GM12878 (cell line): ENCODE measurements at regions not wholly inside any gene's neighbourhood (a gene's known extent, or its start where the extent isn't known, plus 50 kb on each side); places are given as distances from the start of the nearest gene placed in this dataset.

Source experiments
- ATAC-seq: fragments of 200-7000 bp; cut with Tn5 transposase; 3 replicates; pipeline ENCODE4 v1.9.1; 2020; ENCODE audit warnings: mild to moderate bottlenecking, moderate library complexity
- BruUV-seq: library from RNA; stranded (reverse); fragments of 400-500 nt; replicated peaks from 2 replicates; lab custom pipeline; 2021; lab: Mats Ljungman, UMichigan
- CTCF ChIA-PET: fragments of 300-600 bp; sonication (Branson Sonifier 250); formaldehyde crosslinking; extraction: SDS; loops from one replicate; lab custom pipeline; 2021; ENCODE audit warnings: inconsistent platforms; lab: Yijun Ruan, JAX
- POLR2A ChIA-PET: fragments of 350-600 bp; formaldehyde crosslinking; extraction: SDS; loops from one replicate; lab custom pipeline; 2021; ENCODE audit warnings: inconsistent platforms; lab: Charles Lee
- RAD21 ChIA-PET: fragments of 300-600 bp; sonication (Branson Sonifier 250); formaldehyde crosslinking; loops from one replicate; lab custom pipeline; 2023; ENCODE audit warnings: antibody characterized with exemption; ENCODE audit not compliant: unreplicated experiment; lab: Charles Lee
- SMC1A ChIA-PET: fragments of 300-600 bp; sonication (Branson Sonifier 250); formaldehyde crosslinking; loops from one replicate; lab custom pipeline; 2023; ENCODE audit not compliant: unreplicated experiment, uncharacterized antibody; lab: Charles Lee
- DNase-seq: peaks from one replicate; pipeline ENCODE4 v3.0.0-alpha.2; 2011; ENCODE audit warnings: low read depth, low spot score
- FAIRE-seq: peaks from 3 replicates; lab custom pipeline; 2011; peaks lifted over from hg19 to GRCh38; lab: Jason Lieb, UNC
- H2AFZ ChIP-seq: 2 replicates; pipeline ENCODE4 v1.6.0; 2011; ENCODE audit warnings: low read depth, low read length, control low read depth; ENCODE audit not compliant: control insufficient read depth
- H3K27ac ChIP-seq: 2 replicates; pipeline ENCODE4 v1.5.1; 2011; ENCODE audit warnings: control low read depth; ENCODE audit not compliant: control insufficient read depth, insufficient read depth
- H3K27me3 ChIP-seq, 2 experiments: replicated peaks in 1 of 2; 2 replicates each; pipeline versions ENCODE4 v1.6.0 to v1.6.1; 2011; ENCODE audit warnings: low read length in 1 of 2; ENCODE audit not compliant: control insufficient read depth in 2 of 2, insufficient read depth in 2 of 2
- H3K36me3 ChIP-seq, 2 experiments: 2 replicates each; pipeline ENCODE4 v1.5.1; 2011; ENCODE audit warnings: low read length in 1 of 2; ENCODE audit not compliant: control insufficient read depth in 2 of 2, insufficient read depth in 2 of 2
- H3K4me1 ChIP-seq: 2 replicates; pipeline ENCODE4 v1.6.1; 2011; ENCODE audit warnings: mild to moderate bottlenecking, low read length, moderate library complexity, mixed read lengths; ENCODE audit not compliant: control insufficient read depth, insufficient read depth
- H3K4me2 ChIP-seq: 2 replicates; pipeline ENCODE4 v1.6.0; 2011; ENCODE audit warnings: control low read depth; ENCODE audit not compliant: control insufficient read depth, insufficient read depth
- H3K4me3 ChIP-seq: fragments of 200-600 bp; sonication (generic); 2 replicates; pipeline ENCODE4 v1.5.1; 2016
- H3K79me2 ChIP-seq: 2 replicates; pipeline ENCODE4 v1.6.0; 2011; ENCODE audit warnings: low read length; ENCODE audit not compliant: control insufficient read depth, insufficient read depth
- H3K9ac ChIP-seq: 2 replicates; pipeline ENCODE4 v1.8.0; 2011; ENCODE audit warnings: low read length, control low read depth, mixed read lengths; ENCODE audit not compliant: control insufficient read depth, insufficient read depth
- H3K9me3 ChIP-seq: replicated peaks from 3 replicates; pipeline ENCODE4 v1.5.1; 2011; ENCODE audit warnings: mild to moderate bottlenecking, low read length; ENCODE audit not compliant: control insufficient read depth, insufficient read depth
- H4K20me1 ChIP-seq: 2 replicates; pipeline ENCODE4 v1.6.0; 2011; ENCODE audit not compliant: control insufficient read depth, insufficient read depth
- BMI1 ChIP-seq: fragments of 450-650 bp; IDR thresholded peaks from 2 replicates; pipeline ENCODE4 v1.6.1; 2016; ENCODE audit warnings: mild to moderate bottlenecking, moderate library complexity, borderline replicate concordance
- POLR2A ChIP-seq: IDR thresholded peaks from 2 replicates; pipeline ENCODE4 v1.6.1; 2011; ENCODE audit warnings: low read depth, mild to moderate bottlenecking, low read length
- SRF ChIP-seq, 2 experiments: IDR thresholded peaks; 2 replicates each; pipeline ENCODE4 v1.6.1; 2011; ENCODE audit warnings: low read depth in 2 of 2, low read length in 2 of 2, mild to moderate bottlenecking in 1 of 2, moderate library complexity in 1 of 2
- TARDBP ChIP-seq: IDR thresholded peaks from 2 replicates; pipeline ENCODE4 v1.6.1; 2016; ENCODE audit warnings: borderline replicate concordance
- WGBS: methylation state at CpG from one replicate; pipeline ENCODE4 v1.1.6; 2016; ENCODE audit warnings: low lambda C conversion rate; ENCODE audit not compliant: insufficient replicate concordance, insufficient coverage; ENCODE audit errors: missing lambda C conversion rate; 5-methylcytosine and 5-hydroxymethylcytosine counted together
- in situ Hi-C: fragments of 300-500 bp; cut with MboI; formaldehyde crosslinking; loops from 9 replicates; pipeline ENCODE4 v1.14.3; 2018; ENCODE audit warnings: mixed read lengths
- intact Hi-C: fragments of 100-400 bp; cut with micrococcal nuclease; formaldehyde crosslinking; loops from one replicate; pipeline ENCODE4 v1.14.2; 2022; ENCODE audit not compliant: unreplicated experiment
- TF ChIP-seq, protein P1 (sequence below): IDR thresholded peaks from 2 replicates; pipeline ENCODE4 v1.6.1; 2011; ENCODE audit warnings: low read depth, low read length, improper control_type of control experiment, borderline replicate concordance
- TF ChIP-seq, protein P2 (sequence below): IDR thresholded peaks from 2 replicates; pipeline ENCODE4 v1.6.1; 2012; ENCODE audit warnings: low read depth, low read length, improper control_type of control experiment

DNA sequence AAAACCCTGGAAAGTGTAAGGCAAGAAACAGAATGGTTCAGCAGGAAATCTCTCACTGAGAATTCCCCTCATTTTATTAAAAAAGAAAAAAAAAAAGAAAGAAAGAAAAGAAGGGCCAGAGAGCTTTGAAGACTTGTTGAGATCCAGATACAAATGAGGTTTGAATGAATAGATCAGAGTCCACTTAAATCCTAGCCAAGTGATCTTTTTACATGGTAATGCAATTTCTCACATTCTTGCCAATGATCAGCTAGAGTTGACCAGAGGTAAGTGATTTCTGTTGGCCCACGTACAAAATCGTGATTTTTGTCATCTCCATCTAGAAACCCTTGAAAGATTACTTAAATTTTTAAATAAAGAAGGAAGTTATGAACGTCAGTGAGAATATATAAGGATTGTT is 261.5 kb upstream of the PCSK5 start:
- POLR2A ChIA-PET: no interaction called here
- no peak for FAIRE-seq
- Histone ChIP-seq H3K9me3 (no peaks in the 10 kb centered on the region), H3K27ac (no peak overlapping the region), H3K4me3 (no peak overlapping the region), H4K20me1 (no peaks in the 10 kb centered on the region), H3K4me2 (no peak overlapping the region), H3K27me3 (no peaks in the 10 kb centered on the region), H3K9ac (no peak overlapping the region), H3K79me2 (no peaks in the 10 kb centered on the region), H3K36me3 (no peaks in the 10 kb centered on the region), H3K4me1 (no peaks in the 10 kb centered on the region), H2AFZ (no peak overlapping the region)
- in situ Hi-C loops (no loop called here), intact Hi-C loops (no loop called here)
- DNase-seq: no peak
- SMC1A ChIA-PET: no interaction called here
- no peak for ATAC-seq
- BruUV-seq: no TSS peak
- CTCF ChIA-PET: no interaction called here
- TF ChIP-seq POLR2A: no peak
- TF ChIP-seq, protein P1, sequence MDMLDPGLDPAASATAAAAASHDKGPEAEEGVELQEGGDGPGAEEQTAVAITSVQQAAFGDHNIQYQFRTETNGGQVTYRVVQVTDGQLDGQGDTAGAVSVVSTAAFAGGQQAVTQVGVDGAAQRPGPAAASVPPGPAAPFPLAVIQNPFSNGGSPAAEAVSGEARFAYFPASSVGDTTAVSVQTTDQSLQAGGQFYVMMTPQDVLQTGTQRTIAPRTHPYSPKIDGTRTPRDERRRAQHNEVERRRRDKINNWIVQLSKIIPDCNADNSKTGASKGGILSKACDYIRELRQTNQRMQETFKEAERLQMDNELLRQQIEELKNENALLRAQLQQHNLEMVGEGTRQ: no peak
- no peak for TF ChIP-seq TARDBP
- no peak for TF ChIP-seq BMI1
- TF ChIP-seq SRF (IDR thresholded peaks at IDR 0.05; ENCODE audit: low read depth in 2 of 2, low read length in 2 of 2): no peak
- TF ChIP-seq, protein P2, sequence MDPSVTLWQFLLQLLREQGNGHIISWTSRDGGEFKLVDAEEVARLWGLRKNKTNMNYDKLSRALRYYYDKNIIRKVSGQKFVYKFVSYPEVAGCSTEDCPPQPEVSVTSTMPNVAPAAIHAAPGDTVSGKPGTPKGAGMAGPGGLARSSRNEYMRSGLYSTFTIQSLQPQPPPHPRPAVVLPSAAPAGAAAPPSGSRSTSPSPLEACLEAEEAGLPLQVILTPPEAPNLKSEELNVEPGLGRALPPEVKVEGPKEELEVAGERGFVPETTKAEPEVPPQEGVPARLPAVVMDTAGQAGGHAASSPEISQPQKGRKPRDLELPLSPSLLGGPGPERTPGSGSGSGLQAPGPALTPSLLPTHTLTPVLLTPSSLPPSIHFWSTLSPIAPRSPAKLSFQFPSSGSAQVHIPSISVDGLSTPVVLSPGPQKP: no peak
- RAD21 ChIA-PET: no interaction called here
- 0% methylated on average over 3 of the region's 3 CpGs for WGBS
